ENCODE measurements at regions not wholly inside any gene's neighbourhood (a gene's known extent, or its start where the extent isn't known, plus 50 kb on each side); places are given as distances from the start of the nearest gene placed in this dataset.

GRCh38 chr15:26391567-26392194 lies 381.2 kb downstream of the GABRB3 start:
- no peak overlapping the region for H3K27ac ChIP-seq (ENCODE audit: poor library complexity, severe bottlenecking)
- peaks cover 6% of the 10 kb centered on the region for H3K27me3 ChIP-seq (ENCODE audit: insufficient read depth, poor library complexity, severe bottlenecking)
- no peak for ATAC-seq (ENCODE audit: low read depth)
- DNase-seq (ENCODE audit: low spot score): no peak
- no peak for TF ChIP-seq CTCF (IDR thresholded peaks at IDR 0.05; ENCODE audit: poor library complexity, severe bottlenecking)
- H3K4me1 ChIP-seq (ENCODE audit: insufficient read depth, poor library complexity, severe bottlenecking): no peaks in the 10 kb centered on the region
- H3K36me3 ChIP-seq (ENCODE audit: low read depth): no peaks in the 10 kb centered on the region
- no peaks in the 10 kb centered on the region for H3K9me3 ChIP-seq (ENCODE audit: severe bottlenecking)
- H3K4me3 ChIP-seq (ENCODE audit: severe bottlenecking): no peak overlapping the region

- Histone ChIP-seq H3K36me3 (ENCODE audit: low read depth) (no peaks in the 10 kb centered on the region), H3K4me1 (ENCODE audit: insufficient read depth, poor library complexity, severe bottlenecking) (no peaks in the 10 kb centered on the region), H3K9me3 (ENCODE audit: severe bottlenecking) (no peaks in the 10 kb centered on the region), H3K4me3 (ENCODE audit: severe bottlenecking) (no peak overlapping the region), H3K27ac (ENCODE audit: poor library complexity, severe bottlenecking) (no peak overlapping the region), H3K27me3 (ENCODE audit: insufficient read depth, poor library complexity, severe bottlenecking) (peaks cover 6% of the 10 kb centered on the region)
- DNase-seq (ENCODE audit: low spot score): no peak
- peak; percentile 57; the same call in 2 of the 3 replicates for ATAC-seq (ENCODE audit: low read depth)
- TF ChIP-seq CTCF (IDR thresholded peaks at IDR 0.05; ENCODE audit: poor library complexity, severe bottlenecking): no peak
Observed at GRCh38 chr15:26382444-26383072, 390.3 kb downstream of the GABRB3 start.

GRCh38 chr15:26378304-26378703 lies 394.6 kb downstream of the GABRB3 start:
- H3K36me3 ChIP-seq (ENCODE audit: low read depth): no peaks in the 10 kb centered on the region
- H3K27ac ChIP-seq (ENCODE audit: poor library complexity, severe bottlenecking): no peak overlapping the region
- no peaks in the 10 kb centered on the region for H3K27me3 ChIP-seq (ENCODE audit: insufficient read depth, poor library complexity, severe bottlenecking)
- DNase-seq (ENCODE audit: low spot score) (no peak), ATAC-seq (ENCODE audit: low read depth) (no peak)
- H3K4me3 ChIP-seq (ENCODE audit: severe bottlenecking): no peak overlapping the region
- H3K4me1 ChIP-seq (ENCODE audit: insufficient read depth, poor library complexity, severe bottlenecking): no peaks in the 10 kb centered on the region
- no peaks in the 10 kb centered on the region for H3K9me3 ChIP-seq (ENCODE audit: severe bottlenecking)
- TF ChIP-seq CTCF (IDR thresholded peaks at IDR 0.05; ENCODE audit: poor library complexity, severe bottlenecking): no peak

- no peaks in the 10 kb centered on the region for H3K4me1 ChIP-seq (ENCODE audit: insufficient read depth, poor library complexity, severe bottlenecking)
- no peaks in the 10 kb centered on the region for H3K36me3 ChIP-seq (ENCODE audit: low read depth)
- no peak for DNase-seq (ENCODE audit: low spot score)
- H3K27ac ChIP-seq (ENCODE audit: poor library complexity, severe bottlenecking): no peak overlapping the region
- no peak for TF ChIP-seq CTCF (IDR thresholded peaks at IDR 0.05; ENCODE audit: poor library complexity, severe bottlenecking)
- H3K4me3 ChIP-seq (ENCODE audit: severe bottlenecking): no peak overlapping the region
- peaks cover 2% of the 10 kb centered on the region for H3K9me3 ChIP-seq (ENCODE audit: severe bottlenecking)
- no peaks in the 10 kb centered on the region for H3K27me3 ChIP-seq (ENCODE audit: insufficient read depth, poor library complexity, severe bottlenecking)
- ATAC-seq (ENCODE audit: low read depth): no peak
Observed at GRCh38 chr15:26376243-26376642, 396.6 kb downstream of the GABRB3 start.

- Histone ChIP-seq H3K4me1 (ENCODE audit: insufficient read depth, poor library complexity, severe bottlenecking) (no peaks in the 10 kb centered on the region), H3K27me3 (ENCODE audit: insufficient read depth, poor library complexity, severe bottlenecking) (no peaks in the 10 kb centered on the region), H3K27ac (ENCODE audit: poor library complexity, severe bottlenecking) (no peak overlapping the region), H3K36me3 (ENCODE audit: low read depth) (no peaks in the 10 kb centered on the region), H3K9me3 (ENCODE audit: severe bottlenecking) (peaks cover 2% of the 10 kb centered on the region), H3K4me3 (ENCODE audit: severe bottlenecking) (no peak overlapping the region)
- TF ChIP-seq CTCF (IDR thresholded peaks at IDR 0.05; ENCODE audit: poor library complexity, severe bottlenecking): no peak
- ATAC-seq (ENCODE audit: low read depth) (no peak), DNase-seq (ENCODE audit: low spot score) (no peak)
Observed at GRCh38 chr15:26374806-26375205, 398.1 kb downstream of the GABRB3 start.

Measured in RWPE2 (cell line).